GM13977 (cell line): ENCODE measurements at regions not wholly inside any gene's neighbourhood (a gene's known extent, or its start where the extent isn't known, plus 50 kb on each side); places are given as distances from the start of the nearest gene placed in this dataset.
"Not testable (repeated sequence)": the region's sequence is repeated elsewhere in the genome, so short reads cannot be mapped to it uniquely, and the experiment has no call there.

Experiments
- DNase-seq: peaks from one replicate; pipeline ENCODE4 v3.0.0; 2012; ENCODE audit warnings: low spot score
- in situ Hi-C: fragments of 300-500 bp; cut with MboI; formaldehyde crosslinking; loops from one replicate; pipeline ENCODE4 v1.12.0; 2022; ENCODE audit warnings: low sequenced_read_pairs, low pct_unique_long_range_greater_than_20kb, mixed read lengths, inconsistent platforms; ENCODE audit not compliant: unreplicated experiment
- TF ChIP-seq, protein P1 (sequence below): IDR thresholded peaks from 2 replicates; pipeline ENCODE4 v1.5.1; 2012; ENCODE audit warnings: mild to moderate bottlenecking, control low read depth; ENCODE audit not compliant: insufficient read depth; ENCODE audit errors: extremely low read depth, missing control alignments

GRCh38 chr11:97764605-97765004 is 1256.1 kb upstream of the CNTN5 start:
- TF ChIP-seq, protein P1, sequence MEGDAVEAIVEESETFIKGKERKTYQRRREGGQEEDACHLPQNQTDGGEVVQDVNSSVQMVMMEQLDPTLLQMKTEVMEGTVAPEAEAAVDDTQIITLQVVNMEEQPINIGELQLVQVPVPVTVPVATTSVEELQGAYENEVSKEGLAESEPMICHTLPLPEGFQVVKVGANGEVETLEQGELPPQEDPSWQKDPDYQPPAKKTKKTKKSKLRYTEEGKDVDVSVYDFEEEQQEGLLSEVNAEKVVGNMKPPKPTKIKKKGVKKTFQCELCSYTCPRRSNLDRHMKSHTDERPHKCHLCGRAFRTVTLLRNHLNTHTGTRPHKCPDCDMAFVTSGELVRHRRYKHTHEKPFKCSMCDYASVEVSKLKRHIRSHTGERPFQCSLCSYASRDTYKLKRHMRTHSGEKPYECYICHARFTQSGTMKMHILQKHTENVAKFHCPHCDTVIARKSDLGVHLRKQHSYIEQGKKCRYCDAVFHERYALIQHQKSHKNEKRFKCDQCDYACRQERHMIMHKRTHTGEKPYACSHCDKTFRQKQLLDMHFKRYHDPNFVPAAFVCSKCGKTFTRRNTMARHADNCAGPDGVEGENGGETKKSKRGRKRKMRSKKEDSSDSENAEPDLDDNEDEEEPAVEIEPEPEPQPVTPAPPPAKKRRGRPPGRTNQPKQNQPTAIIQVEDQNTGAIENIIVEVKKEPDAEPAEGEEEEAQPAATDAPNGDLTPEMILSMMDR: no peak
- DNase-seq: no peak
- in situ Hi-C loops: no loop called here

GRCh38 chr11:97770570-97770969 is 1250.2 kb upstream of the CNTN5 start:
- TF ChIP-seq, protein P1: no peak
- DNase-seq: no peak
- in situ Hi-C loops: no loop called here

GRCh38 chr11:97772705-97773104 is 1248.0 kb upstream of the CNTN5 start:
- DNase-seq: no peak
- in situ Hi-C loops: no loop called here
- TF ChIP-seq, protein P1: no peak

GRCh38 chr11:97784388-97784787 is 1236.4 kb upstream of the CNTN5 start:
- DNase-seq, in situ Hi-C loops: not testable (repeated sequence)

GRCh38 chr11:97786961-97787360 is 1233.8 kb upstream of the CNTN5 start:
- no peak for DNase-seq
- TF ChIP-seq, protein P1: no peak
- in situ Hi-C loops: no loop called here

DNA sequence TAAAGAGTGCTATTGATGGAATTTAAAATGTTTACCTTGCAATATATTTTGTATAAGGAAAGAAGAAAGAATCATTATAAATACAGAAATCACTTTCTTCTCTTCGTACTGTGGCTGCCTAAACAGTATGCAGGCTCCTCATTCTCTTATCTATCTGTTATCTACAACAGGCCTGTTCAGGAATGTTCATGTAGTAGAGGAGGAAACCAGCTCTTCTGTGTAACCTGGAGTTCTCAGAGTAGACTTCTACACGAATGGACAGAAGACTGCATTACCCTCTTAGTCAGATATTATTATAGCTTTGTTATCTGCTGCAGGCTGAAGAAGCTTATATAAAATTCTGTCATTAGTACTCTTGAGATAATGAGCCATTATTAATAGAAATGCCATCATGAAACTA is 1225.9 kb upstream of the CNTN5 start:
- TF ChIP-seq, protein P1: no peak
- in situ Hi-C loops: no loop called here
- DNase-seq: no peak

DNA sequence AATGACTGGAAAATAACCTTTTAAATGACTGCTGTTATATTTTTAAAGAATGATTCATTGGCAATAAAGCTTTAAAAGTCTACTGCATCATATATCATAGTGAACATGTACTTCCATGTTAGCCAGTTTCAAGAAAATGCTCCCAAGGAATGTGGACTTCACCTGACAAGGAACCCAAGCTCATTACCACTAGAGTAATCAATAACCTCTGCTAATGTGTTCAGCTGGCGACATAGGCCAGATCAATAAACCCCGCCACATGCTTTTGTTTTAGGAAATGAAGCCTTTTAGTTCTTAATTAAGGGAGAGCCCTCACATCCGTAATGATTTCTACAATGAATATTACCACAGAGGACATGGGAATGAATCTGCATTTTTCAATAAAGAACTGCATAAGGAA is 1219.9 kb upstream of the CNTN5 start:
- DNase-seq: no peak
- TF ChIP-seq, protein P1: no peak
- in situ Hi-C loops: no loop called here
